ENCODE measurements at regions not wholly inside any gene's neighbourhood (a gene's known extent, or its start where the extent isn't known, plus 50 kb on each side); places are given as distances from the start of the nearest gene placed in this dataset.

DNA sequence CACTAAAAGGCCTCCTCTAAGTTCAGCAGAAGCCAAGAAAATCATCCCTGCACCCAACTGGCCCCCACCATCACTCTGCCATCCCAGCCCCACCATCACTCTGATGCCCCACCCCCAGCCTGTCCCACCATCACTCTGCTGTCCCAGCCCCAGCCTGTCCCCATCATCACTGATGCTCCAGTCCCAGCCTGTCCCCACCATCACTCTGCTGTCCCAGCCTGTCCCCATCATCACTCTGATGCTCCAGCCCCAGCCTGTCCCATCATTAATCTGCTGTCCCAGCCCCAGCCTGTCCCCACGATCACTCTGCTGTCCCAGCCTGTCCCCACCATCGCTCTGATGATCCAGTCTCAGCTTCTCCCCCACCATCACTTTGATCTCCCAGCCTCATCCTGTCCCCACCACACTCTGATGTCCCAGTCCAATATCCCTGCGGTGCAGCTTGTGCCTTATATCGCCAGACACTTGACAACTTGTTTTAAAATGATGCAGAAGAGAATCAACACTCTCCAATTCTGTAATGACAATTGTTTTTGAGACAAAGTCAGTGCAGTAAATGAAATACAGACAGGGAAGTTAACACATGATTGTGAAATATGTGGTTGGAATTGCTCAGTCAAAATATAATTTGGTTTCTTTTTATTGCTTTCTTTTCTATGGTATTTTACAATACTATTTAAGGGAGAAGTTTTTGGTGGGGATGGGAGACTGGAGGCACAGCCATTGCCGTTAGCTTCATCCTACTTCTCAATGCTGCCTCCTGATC is 100.8 kb downstream of the TNFAIP3 start:
- H3K27me3 Mint-ChIP-seq, result no peaks in the 10 kb centered on the region
- H3K36me3 Mint-ChIP-seq (ENCODE audit: low read depth), result peaks cover 6% of the 10 kb centered on the region
- no peak overlapping the region for H3K4me3 Mint-ChIP-seq
- H3K27ac Mint-ChIP-seq, result peak overlapping the region; percentile 92
- DNase-seq, result no peak
- intact Hi-C loops (cut with micrococcal nuclease), result no loop called here
- ChIA-PET CTCF (interaction anchor here (0.6 to 4.1 kb wide), 12 partner anchors 7 to 311 kb away, joined by 3 to 17 read pairs (median 4); partner anchors contain the start of gene TNFAIP3), POLR2A (interaction anchor here (0.5 to 2.2 kb wide), 8 partner anchors 86 to 286 kb away, joined by 3 to 6 read pairs (median 3); partner anchors contain the start of gene TNFAIP3)
- TF ChIP-seq, protein P1, sequence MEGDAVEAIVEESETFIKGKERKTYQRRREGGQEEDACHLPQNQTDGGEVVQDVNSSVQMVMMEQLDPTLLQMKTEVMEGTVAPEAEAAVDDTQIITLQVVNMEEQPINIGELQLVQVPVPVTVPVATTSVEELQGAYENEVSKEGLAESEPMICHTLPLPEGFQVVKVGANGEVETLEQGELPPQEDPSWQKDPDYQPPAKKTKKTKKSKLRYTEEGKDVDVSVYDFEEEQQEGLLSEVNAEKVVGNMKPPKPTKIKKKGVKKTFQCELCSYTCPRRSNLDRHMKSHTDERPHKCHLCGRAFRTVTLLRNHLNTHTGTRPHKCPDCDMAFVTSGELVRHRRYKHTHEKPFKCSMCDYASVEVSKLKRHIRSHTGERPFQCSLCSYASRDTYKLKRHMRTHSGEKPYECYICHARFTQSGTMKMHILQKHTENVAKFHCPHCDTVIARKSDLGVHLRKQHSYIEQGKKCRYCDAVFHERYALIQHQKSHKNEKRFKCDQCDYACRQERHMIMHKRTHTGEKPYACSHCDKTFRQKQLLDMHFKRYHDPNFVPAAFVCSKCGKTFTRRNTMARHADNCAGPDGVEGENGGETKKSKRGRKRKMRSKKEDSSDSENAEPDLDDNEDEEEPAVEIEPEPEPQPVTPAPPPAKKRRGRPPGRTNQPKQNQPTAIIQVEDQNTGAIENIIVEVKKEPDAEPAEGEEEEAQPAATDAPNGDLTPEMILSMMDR (IDR thresholded peaks at IDR 0.05), result no peak
- ATAC-seq, result no peak
- peaks cover 56% of the 10 kb centered on the region for H3K4me1 Mint-ChIP-seq (ENCODE audit: low read depth)
- H3K9me3 Mint-ChIP-seq, result peaks cover 4% of the 10 kb centered on the region

DNA sequence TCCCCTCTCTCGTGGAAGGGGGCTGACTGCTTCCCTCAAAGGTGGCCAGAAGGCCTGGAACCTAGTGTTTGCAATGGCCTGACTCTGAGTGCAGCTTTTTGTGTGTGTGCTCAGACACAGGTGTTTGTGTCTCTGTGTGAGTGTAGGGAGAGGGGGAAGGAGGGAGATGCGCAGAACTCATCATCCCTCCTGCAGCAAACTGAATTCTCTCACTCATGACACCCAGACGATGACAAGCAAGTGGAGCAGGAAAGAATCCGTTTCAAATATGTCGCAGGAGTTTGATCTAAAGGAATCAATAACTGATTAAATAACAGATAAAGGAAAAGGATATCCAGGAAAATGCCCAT is 101.4 kb downstream of the TNFAIP3 start:
- H3K36me3 Mint-ChIP-seq (ENCODE audit: low read depth), result peaks cover 8% of the 10 kb centered on the region
- H3K27ac Mint-ChIP-seq, result peak overlapping the region; percentile 92
- peaks cover 60% of the 10 kb centered on the region for H3K4me1 Mint-ChIP-seq (ENCODE audit: low read depth)
- no peak overlapping the region for H3K4me3 Mint-ChIP-seq
- no peaks in the 10 kb centered on the region for H3K27me3 Mint-ChIP-seq
- DNase-seq, result no peak
- POLR2A ChIA-PET, result interaction anchor here (0.5 to 2.2 kb wide), 7 partner anchors 88 to 287 kb away, joined by 3 to 6 read pairs (median 3); partner anchors contain the start of gene TNFAIP3
- TF ChIP-seq, protein P1 (IDR thresholded peaks at IDR 0.05), result no peak
- peaks cover 4% of the 10 kb centered on the region for H3K9me3 Mint-ChIP-seq
- CTCF ChIA-PET, result interaction anchor here (1.3 to 4.1 kb wide), 10 partner anchors 18 to 311 kb away, joined by 3 to 17 read pairs (median 6); partner anchors contain the start of gene TNFAIP3
- no peak for ATAC-seq
- intact Hi-C loops (cut with micrococcal nuclease), result no loop called here

DNA sequence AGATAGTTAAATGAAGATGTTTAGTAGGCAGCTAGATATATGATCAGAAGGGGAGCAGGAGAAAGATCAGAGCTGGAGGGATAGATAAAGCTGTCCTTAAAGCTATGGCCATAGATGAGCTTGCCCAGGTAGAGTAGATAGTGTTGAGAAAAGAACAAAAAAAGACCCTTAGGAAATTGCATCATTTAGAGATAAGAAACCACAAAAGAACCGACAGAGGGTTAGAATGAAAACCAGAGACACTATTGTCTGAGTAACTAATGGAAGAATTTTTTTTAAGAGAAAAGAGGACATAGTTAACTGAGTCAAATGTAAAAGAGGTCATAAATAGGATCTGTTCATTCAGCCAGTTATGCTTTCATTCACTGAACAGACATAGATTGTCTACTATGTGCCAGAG is 101.8 kb downstream of the TNFAIP3 start:
- ChIA-PET POLR2A (interaction anchor here (0.9 to 2.2 kb wide), 6 partner anchors 88 to 270 kb away, joined by 3 to 6 read pairs (median 3); partner anchors contain the start of gene TNFAIP3), CTCF (interaction anchor here (1.1 to 4.1 kb wide), 9 partner anchors 8 to 260 kb away, joined by 4 to 17 read pairs (median 5); no protein-coding TSS in a partner anchor)
- TF ChIP-seq, protein P1 (IDR thresholded peaks at IDR 0.05), result no peak
- ATAC-seq, result peak; percentile 52
- Mint-ChIP-seq H3K36me3 (ENCODE audit: low read depth) (peaks cover 8% of the 10 kb centered on the region), H3K27me3 (no peaks in the 10 kb centered on the region), H3K4me3 (peak overlapping the region; percentile 58), H3K4me1 (ENCODE audit: low read depth) (peaks cover 64% of the 10 kb centered on the region), H3K9me3 (peaks cover 4% of the 10 kb centered on the region), H3K27ac (peak overlapping the region; percentile 92)
- no peak for DNase-seq
- intact Hi-C loops (cut with micrococcal nuclease), result no loop called here

DNA sequence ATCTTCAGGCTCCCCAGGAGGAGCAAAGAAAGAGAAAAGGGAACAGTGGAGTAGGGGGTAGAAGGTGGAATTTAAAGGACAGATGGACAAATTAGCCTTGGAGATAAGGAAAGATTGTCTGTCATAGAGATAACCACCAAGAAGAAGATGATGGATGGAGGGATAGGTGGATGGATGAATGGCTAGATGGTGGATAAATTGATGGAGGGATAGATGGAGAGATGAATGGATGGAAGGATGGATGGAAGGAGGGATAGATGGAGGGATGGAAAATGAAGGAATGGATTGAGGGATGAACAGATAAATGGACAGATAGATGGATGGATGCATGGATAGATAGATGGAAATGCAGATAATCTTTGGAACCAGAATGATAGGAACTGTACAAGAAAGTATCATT is 102.8 kb downstream of the TNFAIP3 start:
- DNase-seq (no peak), ATAC-seq (no peak)
- peaks cover 73% of the 10 kb centered on the region for H3K4me1 Mint-ChIP-seq (ENCODE audit: low read depth)
- peaks cover 4% of the 10 kb centered on the region for H3K9me3 Mint-ChIP-seq
- no peaks in the 10 kb centered on the region for H3K27me3 Mint-ChIP-seq
- POLR2A ChIA-PET, result no interaction called here
- TF ChIP-seq, protein P1 (IDR thresholded peaks at IDR 0.05), result no peak
- peak overlapping the region; percentile 92 for H3K27ac Mint-ChIP-seq
- peak overlapping the region; percentile 58 for H3K4me3 Mint-ChIP-seq
- intact Hi-C loops (cut with micrococcal nuclease), result no loop called here
- CTCF ChIA-PET, result interaction anchor here (1.0 to 4.2 kb wide), 6 partner anchors 9 to 265 kb away, joined by 3 to 17 read pairs (median 6); no protein-coding TSS in a partner anchor
- H3K36me3 Mint-ChIP-seq (ENCODE audit: low read depth), result peaks cover 8% of the 10 kb centered on the region

DNA sequence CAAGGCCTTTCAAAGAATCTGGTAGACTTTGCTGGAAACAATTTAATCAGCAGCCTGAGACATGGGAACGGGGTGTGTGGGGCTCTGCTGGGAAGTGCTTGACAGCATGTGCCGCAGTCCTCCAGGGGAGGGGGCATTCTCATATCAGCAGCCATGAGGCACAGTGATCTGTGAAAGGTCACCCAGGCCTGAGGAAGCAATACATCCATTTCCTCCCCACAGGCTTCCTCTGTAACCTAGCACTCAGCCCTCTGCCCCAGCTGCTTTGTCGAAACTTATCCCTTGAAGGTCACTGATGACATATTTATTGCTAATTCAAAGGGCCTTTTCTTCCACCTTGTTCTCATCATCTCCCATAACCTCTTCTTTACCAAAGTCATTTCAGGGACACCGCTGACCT is 103.3 kb downstream of the TNFAIP3 start:
- peak; percentile 80 for DNase-seq
- ChIA-PET CTCF (interaction anchor here (1.0 to 4.2 kb wide), 6 partner anchors 21 to 266 kb away, joined by 3 to 35 read pairs (median 13); partner anchors contain the start of gene TNFAIP3), POLR2A (interaction anchor here (1.9 kb wide), 1 partner anchor 103 kb away, joined by 8 read pairs; the partner anchor contains the start of gene TNFAIP3)
- Mint-ChIP-seq H3K9me3 (peaks cover 4% of the 10 kb centered on the region), H3K36me3 (ENCODE audit: low read depth) (peaks cover 8% of the 10 kb centered on the region), H3K27ac (peak overlapping the region; percentile 92), H3K27me3 (no peaks in the 10 kb centered on the region), H3K4me3 (peak overlapping the region; percentile 58), H3K4me1 (ENCODE audit: low read depth) (peaks cover 77% of the 10 kb centered on the region)
- peak; percentile 82 for ATAC-seq
- intact Hi-C loops (cut with micrococcal nuclease), result no loop called here
- TF ChIP-seq, protein P1 (IDR thresholded peaks at IDR 0.05), result no peak
